GM08714 (cell line): ENCODE measurements at regions not wholly inside any gene's neighbourhood (a gene's known extent, or its start where the extent isn't known, plus 50 kb on each side); places are given as distances from the start of the nearest gene placed in this dataset.

ENCODE experiments used
- H3K4me3 ChIP-seq: fragments of 200-500 bp; sonication (Bioruptor generic); 2 replicates; pipeline ENCODE4 v1.5.1; 2014; ENCODE audit warnings: mild to moderate bottlenecking, low read length, inconsistent platforms
- ZNF274 ChIP-seq: IDR thresholded peaks from 2 replicates; pipeline ENCODE4 v1.6.1; 2012; ENCODE audit warnings: mild to moderate bottlenecking, low read depth, low read length

DNA sequence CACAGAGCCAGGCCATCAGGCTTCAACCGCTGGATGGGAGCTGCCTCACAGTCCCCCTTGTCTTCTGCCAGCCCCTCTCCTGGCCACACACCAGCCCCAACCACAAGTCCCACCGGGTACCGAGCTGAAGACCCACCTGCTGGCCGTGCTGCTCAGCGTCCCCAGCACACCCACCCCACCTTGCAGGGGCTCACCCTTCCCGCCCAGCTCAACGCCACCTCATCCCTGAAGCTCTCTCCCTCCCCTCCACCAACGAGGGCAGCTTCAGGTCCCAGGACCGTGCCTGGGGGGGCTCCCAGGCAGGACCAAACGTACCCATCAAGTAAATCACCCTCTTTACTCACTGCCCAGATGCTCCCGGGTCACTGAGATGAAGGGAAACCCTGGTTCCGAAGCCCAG is 141.0 kb downstream of the CRYBB2 start:
- no peak overlapping the region for H3K4me3 ChIP-seq
- no peak for TF ChIP-seq ZNF274

GRCh38 chr22:25360891-25361645 is 141.6 kb downstream of the CRYBB2 start:
- no peak overlapping the region for H3K4me3 ChIP-seq
- TF ChIP-seq ZNF274, result no peak

GRCh38 chr22:25361899-25362214 is 142.4 kb downstream of the CRYBB2 start:
- no peak for TF ChIP-seq ZNF274
- H3K4me3 ChIP-seq, result no peak overlapping the region

GRCh38 chr22:25362215-25362882 is 142.9 kb downstream of the CRYBB2 start:
- no peak for TF ChIP-seq ZNF274
- H3K4me3 ChIP-seq, result no peak overlapping the region

DNA sequence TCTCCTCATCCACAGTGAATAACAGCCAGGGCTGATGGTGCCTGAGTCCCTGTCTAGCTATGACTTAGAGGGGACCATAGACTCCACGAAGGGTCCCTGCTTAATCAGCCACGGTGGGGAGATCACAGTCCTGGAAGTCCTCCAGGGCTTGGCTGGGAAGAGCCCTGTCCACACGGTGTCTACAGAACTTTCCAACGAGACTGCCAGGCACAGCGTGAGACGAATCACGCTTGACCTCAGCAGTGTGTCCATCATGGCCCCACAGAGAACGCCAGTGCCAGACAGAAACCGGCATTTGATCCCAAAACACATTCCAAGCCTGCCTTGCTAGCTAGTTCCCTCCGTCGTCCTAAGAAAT is 143.4 kb downstream of the CRYBB2 start:
- no peak for TF ChIP-seq ZNF274
- H3K4me3 ChIP-seq, result no peak overlapping the region

GRCh38 chr22:25363474-25363873 is 144.0 kb downstream of the CRYBB2 start:
- no peak overlapping the region for H3K4me3 ChIP-seq
- TF ChIP-seq ZNF274, result no peak

GRCh38 chr22:25364281-25364680 is 144.8 kb downstream of the CRYBB2 start:
- TF ChIP-seq ZNF274, result no peak

GRCh38 chr22:25364736-25365241 is 145.3 kb downstream of the CRYBB2 start:
- no peak for TF ChIP-seq ZNF274
- H3K4me3 ChIP-seq, result no peak overlapping the region

More at GRCh38 chr22:25364281-25364680, 144.8 kb downstream of the CRYBB2 start:
- H3K4me3 ChIP-seq, result no peak overlapping the region

- TF ChIP-seq ZNF274, result no peak
- no peak overlapping the region for H3K4me3 ChIP-seq
Measured at GRCh38 chr22:25365491-25366261, 146.2 kb downstream of the CRYBB2 start.

GRCh38 chr22:25366408-25366807 is 147.0 kb downstream of the CRYBB2 start:
- TF ChIP-seq ZNF274, result no peak

GRCh38 chr22:25366876-25367466 is 147.5 kb downstream of the CRYBB2 start:
- TF ChIP-seq ZNF274, result no peak
- H3K4me3 ChIP-seq, result no peak overlapping the region

More at GRCh38 chr22:25366408-25366807, 147.0 kb downstream of the CRYBB2 start:
- no peak overlapping the region for H3K4me3 ChIP-seq

- no peak overlapping the region for H3K4me3 ChIP-seq
- TF ChIP-seq ZNF274, result no peak
Measured at GRCh38 chr22:25367756-25368155, 148.3 kb downstream of the CRYBB2 start.

DNA sequence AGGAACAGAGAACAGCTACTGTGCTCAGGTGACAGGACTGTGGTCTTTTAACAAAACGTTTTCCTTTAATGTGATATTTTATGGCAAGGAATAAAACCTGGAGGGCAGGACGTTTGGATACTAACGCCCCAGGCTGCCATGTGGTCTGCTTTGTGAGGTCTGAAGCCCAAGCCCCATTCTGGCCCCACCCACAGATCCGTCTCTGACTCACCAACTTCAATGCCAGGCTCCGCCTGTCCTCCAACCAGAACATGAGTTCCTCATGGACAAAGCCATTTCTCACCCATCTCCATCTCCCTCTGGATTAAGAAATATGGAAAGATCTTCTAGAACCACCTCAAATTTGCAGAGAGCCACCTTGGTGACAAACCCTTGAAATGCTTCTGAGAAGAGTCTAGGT is 148.8 kb downstream of the CRYBB2 start:
- no peak for TF ChIP-seq ZNF274
- no peak overlapping the region for H3K4me3 ChIP-seq

DNA sequence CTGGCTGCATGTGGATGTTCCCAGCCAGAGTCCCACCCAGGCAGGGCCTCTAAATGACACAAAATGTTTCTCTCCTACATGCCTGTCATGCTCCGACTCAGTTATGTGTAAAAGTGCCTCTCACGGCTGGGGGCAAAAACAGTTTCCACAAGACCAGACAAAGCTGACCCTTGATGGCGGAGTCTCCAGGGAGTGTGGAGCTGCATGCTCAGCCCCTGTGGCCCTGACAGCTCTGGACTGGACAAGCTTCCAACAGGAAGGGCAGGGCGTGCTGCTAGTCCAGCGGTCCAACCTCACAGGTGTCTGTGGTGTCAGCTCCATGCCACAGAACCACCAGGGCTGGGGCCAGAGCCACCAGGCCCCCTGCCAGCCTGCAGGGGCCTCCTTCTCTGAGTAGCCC is 149.6 kb downstream of the CRYBB2 start:
- no peak overlapping the region for H3K4me3 ChIP-seq
- TF ChIP-seq ZNF274, result no peak
